MM.1S (cell line): ENCODE measurements at regions not wholly inside any gene's neighbourhood (a gene's known extent, or its start where the extent isn't known, plus 50 kb on each side); places are given as distances from the start of the nearest gene placed in this dataset.

Experiments
- CTCF ChIP-seq: fragments of 300-600 bp; sonication (generic); IDR thresholded peaks from 2 replicates; pipeline ENCODE4 v1.5.1; 2016; ENCODE audit warnings: antibody characterized with exemption, low read length, mixed read lengths
- EZH2 ChIP-seq: fragments of 300-600 bp; sonication (generic); optimal IDR thresholded peaks from 2 replicates; pipeline ENCODE3; 2017; ENCODE audit warnings: low read depth, mild to moderate bottlenecking, antibody characterized with exemption, low read length, mixed read lengths

DNA sequence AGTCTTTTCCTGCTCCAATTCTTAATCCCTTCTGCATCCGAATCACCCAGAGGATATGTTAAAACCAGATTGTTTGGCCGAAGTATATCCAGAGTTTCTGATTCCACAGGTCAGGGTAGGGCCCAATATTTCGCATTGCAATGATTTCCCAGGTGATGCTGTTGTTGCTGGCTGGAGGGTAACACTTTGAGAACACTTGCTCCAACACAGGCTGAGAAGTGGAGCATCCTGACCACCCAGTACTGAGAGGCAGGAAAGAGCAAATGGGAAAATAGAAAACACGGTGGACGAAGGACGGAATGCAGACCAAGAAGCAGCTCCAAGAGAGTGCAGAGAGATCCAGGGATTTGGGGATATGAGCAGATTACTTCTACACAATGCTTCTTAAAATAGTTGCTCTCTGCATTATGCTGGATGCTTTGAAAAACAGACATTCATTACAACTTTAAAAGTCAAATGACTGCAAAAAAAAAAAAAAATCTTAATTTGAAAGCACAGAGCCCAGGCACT is 362.2 kb upstream of the SLC14A2 start:
- TF ChIP-seq CTCF (no peak), EZH2 (no peak)
